ENCODE measurements at regions not wholly inside any gene's neighbourhood (a gene's known extent, or its start where the extent isn't known, plus 50 kb on each side); places are given as distances from the start of the nearest gene placed in this dataset.
A peak's percentile ranks its signal among the peaks of the same experiment; 100 is the strongest.

DNA sequence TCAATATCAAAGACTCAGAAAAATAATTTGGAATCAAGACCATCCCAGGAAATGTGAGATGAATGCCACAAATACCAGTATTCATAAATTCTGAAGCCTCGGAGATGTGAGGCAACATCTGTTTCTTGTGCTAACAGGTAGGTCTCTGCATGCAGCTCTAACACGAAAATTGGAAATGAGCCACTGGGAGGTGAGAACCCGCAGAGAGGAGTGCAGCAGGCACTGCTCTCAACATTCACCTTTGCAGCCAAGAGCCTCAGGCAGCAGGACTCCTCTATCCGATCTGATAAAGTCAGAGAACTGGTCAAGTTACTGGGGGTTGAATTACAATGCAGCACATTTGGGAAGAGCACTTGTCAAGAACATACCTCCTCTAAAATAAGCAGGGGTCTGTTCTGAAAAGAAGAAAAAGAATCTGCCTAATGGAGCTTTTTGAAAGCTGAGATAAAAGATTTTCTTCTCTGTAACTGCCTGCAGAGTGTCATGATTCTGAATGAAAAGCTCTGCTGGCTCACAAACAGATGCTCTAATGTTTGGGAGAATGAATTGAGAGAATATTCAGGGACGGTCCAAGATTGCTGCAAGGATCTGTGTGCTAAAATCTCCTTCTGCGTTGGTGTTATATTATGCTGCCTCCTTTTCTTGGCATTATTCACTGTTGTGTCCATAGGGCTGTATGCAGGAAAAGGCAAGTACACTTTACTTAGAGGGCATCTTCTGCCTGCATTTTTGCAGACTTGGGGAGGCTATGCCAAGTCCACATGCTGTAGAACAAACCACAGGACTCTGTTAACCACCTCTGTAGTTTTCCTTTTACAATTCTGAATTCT, 209.6 kb upstream of the KRR1 start:
- no peak for DNase-seq

DNA sequence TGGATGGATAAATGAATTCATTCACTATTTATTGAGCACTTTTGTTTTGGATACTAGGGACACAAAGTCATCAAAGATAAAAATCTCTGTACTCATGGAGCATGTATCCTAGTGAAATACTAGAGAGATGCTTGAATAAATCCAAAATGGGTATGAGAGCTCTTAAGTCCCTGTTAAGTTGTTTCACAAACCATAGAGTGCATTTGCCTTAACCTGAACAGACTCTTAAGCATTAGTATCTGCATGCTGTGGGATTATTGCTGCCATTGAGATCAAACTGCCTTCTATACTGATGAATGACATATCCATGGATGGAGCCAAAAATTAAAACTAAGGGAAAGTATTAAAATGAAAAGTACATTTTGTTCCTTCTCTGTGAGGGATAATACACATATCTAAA, 206.5 kb upstream of the KRR1 start:
- no peak for DNase-seq

DNA sequence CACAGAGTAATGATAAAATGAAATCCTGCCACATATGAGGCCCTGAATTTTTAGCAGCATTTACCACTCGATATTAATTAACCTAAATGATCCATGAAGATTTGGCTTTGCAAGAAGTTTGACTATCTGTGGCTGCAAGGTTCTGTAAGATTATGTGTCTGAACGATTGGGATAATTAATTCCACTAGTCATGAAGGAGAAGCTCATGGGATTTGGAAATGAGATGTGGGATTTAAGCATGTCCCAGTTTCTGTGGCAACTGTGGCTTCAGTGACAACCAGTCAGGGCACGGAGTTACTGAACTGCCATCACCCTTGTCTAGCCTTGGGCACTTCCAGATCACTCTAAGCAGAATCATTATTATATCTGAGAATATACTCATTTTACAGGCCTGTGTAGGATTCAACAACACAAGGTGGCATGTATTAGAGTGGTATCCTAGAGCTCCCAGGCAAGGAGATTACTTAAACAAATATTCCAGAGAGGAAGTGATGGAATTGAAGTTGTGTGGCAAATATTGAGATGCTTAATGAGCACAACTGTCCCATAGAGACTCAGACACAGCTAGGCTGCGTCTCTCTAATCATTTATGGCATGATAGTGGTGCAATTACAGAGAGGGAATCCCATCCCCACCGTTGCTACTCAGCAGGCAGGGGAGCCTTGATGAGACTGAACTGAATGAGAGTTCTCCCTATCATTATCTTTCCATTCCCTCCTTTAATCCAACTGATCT, 205.0 kb upstream of the KRR1 start:
- DNase-seq = no peak

DNA sequence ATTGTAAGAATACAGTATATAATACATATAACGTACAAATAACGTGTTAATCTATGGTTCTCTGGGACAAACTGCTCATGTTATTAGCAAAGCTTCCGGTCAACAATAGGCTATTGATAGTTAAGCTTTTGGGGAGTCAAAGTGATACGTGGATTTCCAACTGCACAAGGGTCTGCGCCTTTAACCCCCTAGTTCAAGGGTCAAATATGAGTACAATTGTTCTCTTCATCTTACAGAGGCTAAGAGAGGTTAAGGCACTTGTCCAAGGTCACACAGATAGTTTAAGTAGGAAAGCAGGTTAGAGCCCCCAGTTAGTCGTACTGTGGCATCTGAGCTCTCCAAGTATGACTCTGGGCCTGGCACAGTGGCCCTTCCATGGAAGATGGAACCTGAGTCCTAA, 204.3 kb upstream of the KRR1 start:
- DNase-seq = no peak

DNA sequence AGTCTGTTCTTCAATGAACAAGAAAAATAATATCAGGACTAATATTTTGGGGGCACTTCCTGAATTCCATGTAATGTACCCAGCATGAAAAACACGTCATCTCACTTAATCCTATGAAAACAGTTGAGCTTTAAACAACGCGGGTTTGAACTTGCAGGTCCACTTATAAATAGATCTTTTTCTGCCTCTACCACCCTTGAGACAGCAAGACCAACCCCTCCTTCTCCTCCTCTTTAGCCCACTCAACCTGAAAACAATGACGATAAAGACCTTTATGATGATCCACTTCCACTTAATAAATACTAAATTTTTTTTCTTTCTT, 203.9 kb upstream of the KRR1 start:
- no peak for DNase-seq

DNA sequence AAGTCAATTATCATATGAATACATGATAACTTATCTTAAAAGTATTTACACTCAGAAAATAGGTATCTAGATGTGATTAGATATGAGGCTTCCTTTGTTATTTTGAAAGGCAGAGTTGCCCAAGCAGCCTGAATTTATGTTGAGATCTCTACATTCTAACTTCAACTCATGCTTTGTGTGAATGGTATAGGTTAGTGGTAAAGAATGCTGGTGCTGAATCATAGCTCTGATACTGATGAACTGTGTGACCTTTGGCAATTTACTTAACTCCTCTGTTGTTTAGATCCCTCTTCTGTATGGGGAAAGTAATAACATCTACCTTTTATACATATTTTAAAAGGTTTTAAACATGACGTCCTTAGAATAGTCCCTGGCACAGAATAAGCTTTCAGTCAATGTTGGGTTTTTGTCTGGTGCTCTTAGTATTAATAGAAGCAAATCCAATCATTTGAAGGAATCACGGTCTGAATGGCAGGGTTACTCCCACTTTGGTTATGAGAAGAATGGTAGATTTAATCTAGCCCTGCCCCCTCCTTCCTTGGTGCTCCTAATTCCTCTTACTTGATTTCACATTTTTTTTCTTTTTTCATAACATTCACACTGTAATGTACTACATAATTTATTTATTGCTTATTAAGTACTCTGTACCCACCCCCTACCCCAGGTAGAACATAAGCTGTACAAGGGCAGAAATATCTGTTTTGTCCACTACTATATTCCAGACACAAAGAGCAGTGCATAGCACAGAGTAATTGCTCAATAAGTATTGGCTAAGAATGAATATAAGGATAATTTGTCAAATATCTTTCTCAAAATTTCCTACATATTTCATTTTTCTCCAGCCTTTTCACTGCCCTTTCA, 203.3 kb upstream of the KRR1 start:
- peak in 1 of 5 experiments; percentile 60 for DNase-seq

DNA sequence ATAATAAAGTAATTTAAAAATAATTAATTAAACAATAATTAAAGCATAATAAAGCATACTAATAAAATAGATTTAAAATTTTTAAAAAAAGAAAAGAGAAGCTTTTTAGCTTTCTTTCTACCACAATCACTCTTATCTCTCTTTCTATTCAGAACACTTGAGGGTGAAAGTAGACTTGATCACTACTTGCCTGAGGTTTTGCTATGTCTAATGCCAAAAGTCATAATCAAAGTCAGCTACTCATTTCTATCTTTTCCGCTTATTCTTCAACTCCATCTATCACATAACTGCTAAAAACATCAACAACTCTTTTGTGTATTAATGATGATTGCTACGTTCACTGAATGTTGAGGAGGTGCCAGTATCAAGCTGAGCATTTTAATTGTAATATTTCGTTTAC, 202.0 kb upstream of the KRR1 start:
- DNase-seq = peak in 1 of 5 experiments; percentile 84

DNA sequence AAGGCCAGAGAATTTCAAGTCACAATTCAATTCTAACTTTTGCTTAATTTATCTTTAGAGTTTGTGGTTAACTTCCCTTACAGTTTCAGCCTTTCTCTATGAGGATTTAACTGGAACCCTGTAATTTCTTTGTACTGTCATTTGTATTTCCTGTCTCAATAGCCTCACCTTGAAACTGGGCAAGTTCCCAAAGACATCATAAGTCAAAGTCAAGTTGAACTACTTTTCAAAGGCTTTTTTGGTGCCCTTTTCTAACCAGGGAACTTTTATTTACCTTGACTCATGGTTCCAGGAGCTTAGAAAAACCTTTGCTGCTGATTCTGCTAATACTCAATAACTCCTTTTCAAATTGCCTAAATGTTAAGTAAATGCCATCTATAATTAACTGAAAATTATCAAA, 200.8 kb upstream of the KRR1 start:
- DNase-seq = peak in 1 of 5 experiments; percentile 22

DNA sequence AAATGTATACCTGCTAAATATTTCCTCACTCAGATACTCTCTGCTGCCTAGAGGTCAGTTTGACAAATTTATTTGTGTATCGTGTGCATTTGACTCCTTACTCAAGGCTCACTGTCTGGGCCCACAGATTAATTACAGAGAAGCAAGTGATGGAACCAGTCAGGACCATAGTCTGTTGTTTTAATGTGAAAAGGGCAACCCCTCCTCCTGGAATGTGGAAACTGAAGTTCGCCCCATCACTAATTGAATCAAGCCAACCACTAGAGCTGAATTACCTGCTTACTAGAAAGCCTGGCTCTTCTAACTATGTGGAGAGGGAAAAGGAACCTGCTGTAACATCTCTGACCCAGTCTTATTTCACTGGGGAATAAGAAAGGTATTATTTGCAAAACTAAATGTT, 199.9 kb upstream of the KRR1 start:
- no peak for DNase-seq

DNA sequence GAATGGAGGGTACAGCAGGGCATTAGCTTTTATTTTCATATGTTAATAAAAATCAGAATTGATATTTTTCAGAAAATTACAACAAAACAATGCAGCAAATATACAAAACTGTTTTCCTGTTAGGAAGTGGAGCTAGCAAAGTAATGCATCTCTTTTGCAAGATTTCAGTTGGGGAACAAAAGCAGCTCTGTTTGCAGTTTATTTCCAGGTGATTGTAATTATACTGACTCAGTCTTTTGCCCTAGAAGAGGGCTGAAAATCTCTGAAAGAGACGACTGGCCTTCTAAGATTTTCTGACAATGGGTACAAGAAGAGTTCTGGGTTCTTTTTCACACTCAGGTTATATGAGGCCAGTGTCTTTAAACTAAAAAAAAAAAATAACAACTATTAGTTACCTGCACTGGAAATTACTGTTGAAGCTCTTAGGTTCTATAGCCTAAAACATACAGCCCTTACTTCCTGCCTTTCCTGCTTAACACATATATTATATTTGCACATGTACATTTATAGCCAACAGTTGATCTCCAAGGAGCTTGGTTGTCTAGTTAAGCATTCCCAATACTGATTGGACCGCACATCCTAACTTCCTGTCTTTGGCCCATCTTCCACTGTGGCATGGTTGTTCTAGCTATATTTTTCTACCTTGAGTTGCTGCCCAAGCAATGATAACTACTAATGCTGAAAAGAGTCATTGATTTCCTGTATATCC, 199.1 kb upstream of the KRR1 start:
- DNase-seq = no peak

DNA sequence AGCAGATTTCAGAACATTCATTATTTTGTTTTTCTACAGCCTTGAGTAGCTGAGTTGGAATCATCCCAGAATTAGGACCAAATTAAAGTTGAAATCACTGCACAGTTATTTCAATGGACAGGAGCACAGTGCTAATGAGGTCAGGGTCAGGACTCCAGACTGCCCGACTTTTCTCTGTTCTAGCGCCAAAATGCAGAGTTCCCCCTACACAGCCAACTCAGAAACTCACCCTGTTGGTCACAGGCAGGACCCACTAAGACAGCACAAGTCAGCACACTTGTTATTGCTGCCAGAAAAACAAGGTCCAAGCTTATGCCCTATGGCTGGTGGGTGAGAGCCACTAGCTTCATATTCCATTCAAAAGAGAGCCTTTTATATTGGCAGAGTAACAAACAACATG, 198.1 kb upstream of the KRR1 start:
- DNase-seq = no peak

DNA sequence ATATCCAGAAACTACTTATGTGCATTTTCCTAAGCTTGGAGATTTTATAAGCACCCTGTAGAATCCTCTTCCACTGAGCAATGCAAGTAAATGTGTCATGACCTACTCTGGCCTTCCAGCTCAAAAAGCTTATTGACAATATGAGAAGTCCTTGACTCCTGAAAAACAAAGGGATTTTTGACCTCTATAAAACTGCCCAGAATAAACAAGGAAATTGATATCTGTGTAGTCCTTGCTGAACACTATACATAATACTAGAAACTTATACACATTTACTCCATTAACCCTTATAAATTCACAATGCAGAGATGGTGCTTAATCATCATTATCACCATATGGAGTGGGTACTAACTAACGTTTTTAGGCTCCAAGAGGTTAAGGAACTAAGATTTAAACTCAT, 197.4 kb upstream of the KRR1 start:
- no peak for DNase-seq

DNA sequence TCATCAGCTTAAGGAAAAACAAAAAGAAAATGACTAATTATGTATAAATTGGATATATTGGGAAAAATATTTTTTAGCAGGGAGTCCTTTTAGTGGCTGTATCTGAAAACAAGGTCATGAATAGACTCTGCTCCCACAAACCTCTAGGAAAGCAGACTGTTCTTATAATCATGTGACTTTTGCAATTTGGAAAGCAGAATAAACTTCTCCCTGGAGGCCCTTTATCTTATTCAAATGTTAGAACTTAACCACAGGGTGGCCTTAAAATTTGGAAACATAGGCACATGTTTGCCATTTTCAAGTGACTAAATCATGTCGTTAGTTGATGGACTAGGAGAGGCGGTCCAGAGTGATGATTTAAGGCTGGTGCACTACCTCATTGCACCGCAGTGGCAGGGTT, 196.6 kb upstream of the KRR1 start:
- DNase-seq = no peak

DNA sequence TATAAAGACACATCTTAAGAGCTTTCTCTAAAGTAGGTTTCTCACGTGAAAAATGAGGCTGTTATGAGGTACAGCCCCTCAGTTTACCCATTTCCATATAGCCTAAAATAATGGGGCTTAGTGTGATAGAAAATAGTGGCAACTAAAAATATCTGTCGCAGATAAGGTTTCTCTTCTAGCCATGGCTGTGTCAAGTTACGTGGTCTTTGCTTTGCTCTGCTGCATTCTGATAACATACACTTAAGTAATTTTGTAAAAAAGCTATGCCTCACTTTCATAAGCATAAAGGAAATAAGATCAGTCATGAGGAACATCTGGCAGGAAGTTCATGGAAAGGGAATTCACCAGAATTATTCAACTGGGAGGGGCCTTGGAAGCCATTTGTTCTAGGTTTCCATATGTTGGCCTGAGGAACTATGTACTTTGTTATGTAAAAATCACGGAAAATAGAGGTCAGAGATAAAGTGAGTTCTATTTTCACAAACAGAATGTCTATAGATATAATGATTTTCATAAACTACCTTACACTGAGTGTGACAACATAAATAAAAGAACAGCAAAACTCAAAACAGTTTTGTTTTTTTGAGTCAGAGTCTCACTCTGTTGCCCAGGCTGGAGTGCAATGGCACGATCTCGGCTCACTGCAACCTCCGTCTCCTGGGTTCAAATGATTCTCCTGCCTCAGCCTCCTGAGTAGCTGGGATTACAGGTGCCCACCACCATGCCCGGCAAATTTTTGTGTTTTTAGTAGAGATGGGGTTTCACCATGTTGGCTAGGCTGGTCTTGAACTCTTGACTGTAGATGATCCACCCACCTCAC, 195.6 kb upstream of the KRR1 start:
- no peak for DNase-seq

DNA sequence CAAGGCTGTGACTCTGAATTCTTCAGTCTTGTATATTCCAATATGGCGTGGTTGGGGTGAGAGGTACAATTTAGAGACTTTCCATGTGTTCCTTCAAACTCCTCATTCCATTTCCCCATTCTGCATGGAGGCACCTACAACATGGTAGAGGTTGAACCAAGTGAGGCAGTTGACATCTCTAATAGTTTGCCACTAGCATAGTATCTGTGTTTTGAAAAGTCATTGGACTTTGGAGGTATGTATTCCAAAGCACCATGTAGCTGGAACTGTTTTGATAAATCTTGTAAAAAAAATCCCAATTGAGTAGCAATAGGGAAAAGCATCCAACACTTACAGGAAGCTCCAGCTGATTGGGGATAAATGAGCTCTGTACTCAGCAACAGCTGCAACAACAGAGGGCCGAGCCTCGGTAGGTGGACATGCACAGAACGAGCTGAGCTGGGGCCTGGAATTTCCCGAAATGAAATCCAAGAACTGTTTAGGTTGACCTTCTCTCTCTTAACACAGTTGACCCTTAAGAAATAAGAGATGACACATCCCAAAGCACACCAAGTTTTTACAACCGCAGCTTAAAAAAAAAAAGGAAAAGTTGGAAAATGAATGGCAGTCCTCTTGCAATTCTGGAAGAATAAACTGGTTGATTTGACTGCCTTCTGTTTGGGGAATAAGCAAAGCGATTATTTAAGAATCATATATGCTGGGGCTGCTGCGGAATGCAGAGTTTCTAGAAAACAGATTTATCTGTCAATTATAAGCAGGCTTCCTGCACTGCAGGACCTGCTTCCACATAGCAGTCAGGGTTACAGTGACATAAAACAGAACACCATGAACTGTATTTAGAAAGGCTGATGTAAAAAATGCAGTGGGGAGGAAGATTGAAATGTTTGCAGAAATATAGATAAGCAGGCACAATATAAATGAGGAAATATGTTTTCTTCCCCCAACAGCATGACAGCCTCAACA, 194.6 kb upstream of the KRR1 start:
- DNase-seq = no peak

DNA sequence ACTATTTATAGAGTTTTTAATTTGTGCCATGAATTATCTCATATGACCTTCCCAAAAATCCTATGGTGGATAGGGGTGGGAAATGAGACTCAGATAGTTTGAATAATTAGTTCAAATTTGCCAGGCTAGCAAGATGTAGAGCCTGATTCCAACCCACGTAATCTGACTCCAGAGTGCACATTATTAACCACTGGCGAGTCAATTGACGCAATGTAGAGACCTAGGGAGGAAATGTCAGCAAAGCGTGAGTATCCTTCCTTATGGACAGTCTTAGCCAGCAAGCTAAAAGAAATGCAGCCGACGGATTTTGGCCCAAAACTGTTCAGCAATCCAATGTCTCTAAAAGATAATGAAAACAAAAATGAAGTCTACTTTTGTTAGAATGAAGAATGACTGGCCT, 193.3 kb upstream of the KRR1 start:
- DNase-seq = no peak

DNA sequence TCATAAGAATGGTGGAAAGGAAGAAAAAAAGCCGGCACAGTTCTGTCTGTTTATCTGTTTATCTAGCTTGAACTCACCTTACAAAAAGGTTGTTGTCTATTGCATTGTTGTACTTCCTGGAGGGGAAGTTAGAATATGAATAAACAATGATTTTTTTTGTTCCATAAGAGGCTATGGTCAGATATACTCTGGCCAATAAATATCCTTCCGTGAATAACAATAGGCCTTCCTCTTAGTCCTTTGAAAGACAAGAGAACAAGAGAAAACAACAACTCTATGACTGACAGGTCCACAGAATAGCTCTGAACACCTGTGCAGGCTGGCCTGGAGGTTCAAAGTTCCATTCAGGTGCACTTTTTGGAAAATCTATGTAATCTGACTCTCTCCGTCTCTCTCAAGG, 192.8 kb upstream of the KRR1 start:
- DNase-seq = no peak

DNA sequence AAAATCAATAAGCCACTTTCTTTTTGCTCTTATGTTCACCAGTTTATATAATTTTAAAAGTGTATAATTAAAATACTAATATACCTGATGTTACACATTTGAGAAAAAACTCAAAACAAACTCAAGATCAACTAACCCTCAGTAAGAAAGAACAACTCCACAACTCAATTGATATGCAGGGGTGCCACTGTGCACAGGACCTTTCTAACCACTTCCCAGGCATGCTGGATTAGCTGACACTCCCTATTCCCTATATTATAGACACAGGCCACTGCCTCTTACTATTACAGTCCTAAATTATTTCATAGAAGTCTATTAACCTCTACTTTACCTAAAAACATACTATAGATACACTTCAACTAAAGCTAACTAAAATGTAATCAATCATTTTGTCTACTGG, 191.7 kb upstream of the KRR1 start:
- DNase-seq = no peak

DNA sequence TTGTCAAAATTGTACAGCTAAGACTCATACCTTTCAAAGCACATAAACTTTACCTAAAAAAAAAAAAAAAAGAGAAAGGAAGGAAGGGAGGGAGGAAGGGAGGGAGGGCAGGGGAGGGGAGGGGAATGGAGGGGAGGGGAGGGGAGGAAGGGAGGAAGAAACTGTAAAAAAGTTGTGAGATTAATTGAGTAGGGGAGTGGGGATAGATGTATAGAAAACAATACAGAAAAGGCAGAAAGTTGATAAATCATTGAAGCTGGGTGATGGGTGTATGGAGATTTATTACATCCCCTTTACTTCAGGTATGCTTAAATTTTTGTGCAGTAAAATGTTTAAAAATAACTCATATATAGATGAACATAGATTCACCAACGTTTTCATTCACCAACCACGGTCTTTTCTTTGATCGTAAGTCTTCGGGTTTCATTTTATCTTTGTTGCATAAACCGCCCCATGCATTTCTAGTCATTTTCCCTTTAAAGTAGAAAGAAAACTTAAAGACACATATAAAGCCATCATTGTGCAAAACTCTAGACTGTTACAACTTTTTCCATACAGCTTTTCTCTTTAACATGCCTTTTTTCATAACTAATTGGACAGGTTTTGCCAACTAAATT, 191.2 kb upstream of the KRR1 start:
- peak in 1 of 5 experiments; percentile 61 for DNase-seq

DNA sequence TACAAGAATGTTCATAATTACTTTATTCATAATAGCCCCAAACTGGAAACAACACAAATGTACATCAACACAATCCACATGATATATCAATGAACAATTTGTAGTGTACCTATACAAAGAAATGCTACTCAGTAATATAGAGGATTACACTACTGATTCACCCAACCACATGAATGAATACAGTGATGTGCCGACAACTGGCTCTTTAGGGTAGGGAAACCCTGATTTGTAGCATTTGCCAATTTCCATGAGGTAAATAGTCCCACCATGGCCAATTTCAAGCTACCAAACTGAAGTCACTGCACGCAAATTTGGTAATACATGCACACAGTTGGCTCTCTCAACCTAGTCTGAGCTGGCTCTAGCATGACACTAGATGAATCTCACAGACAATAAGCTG, 190.4 kb upstream of the KRR1 start:
- no peak for DNase-seq
